Activated T-cell treated with anti-CD3 and anti-CD28 coated beads, Interleukin-2, amount 50 U/mL, for 24 hours (primary cell): ENCODE measurements at regions not wholly inside any gene's neighbourhood (a gene's known extent, or its start where the extent isn't known, plus 50 kb on each side); places are given as distances from the start of the nearest gene placed in this dataset.
"Not testable (repeated sequence)": the region's sequence is repeated elsewhere in the genome, so short reads cannot be mapped to it uniquely, and the experiment has no call there.

Source experiments
- DNase-seq: peaks from one replicate; pipeline ENCODE4 v3.0.0-alpha.2; 2020
- H3K27ac Mint-ChIP-seq: 2 replicates; pipeline ENCODE4 v1.8.0; 2020; ENCODE audit warnings: mild to moderate bottlenecking, mixed read lengths
- H3K27me3 Mint-ChIP-seq: 2 replicates; pipeline ENCODE4 v1.8.0; 2020; ENCODE audit warnings: mixed read lengths
- H3K36me3 Mint-ChIP-seq: 2 replicates; pipeline ENCODE4 v1.8.0; 2020; ENCODE audit warnings: low read depth, mixed read lengths
- H3K4me1 Mint-ChIP-seq: 2 replicates; pipeline ENCODE4 v1.8.0; 2020; ENCODE audit warnings: low read depth, mixed read lengths
- H3K4me3 Mint-ChIP-seq: 2 replicates; pipeline ENCODE4 v1.8.0; 2020; ENCODE audit warnings: mild to moderate bottlenecking, moderate library complexity, mixed read lengths
- H3K9me3 Mint-ChIP-seq: 2 replicates; pipeline ENCODE4 v1.8.0; 2020; ENCODE audit warnings: mixed read lengths

DNA sequence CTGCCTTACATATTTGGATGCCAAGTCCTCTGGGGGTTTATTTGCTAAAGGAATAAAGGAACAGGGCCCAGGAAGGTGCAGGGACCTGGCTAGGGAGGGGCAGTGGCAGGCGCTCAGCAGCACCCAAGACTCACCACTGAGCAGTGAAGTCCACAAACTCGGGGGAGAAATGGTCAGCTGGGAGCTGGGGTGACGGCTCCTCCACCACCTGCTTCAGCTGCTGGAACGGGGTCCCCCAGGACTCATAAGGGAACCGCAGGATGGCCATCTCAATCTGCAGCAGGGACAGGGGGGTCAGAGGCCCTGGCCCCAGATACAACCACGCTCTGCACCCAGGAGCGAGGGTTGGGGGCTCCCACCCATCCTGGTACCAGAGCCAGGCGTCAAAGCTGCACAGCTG, 83.2 kb downstream of the KCNJ18 start:
- H3K36me3 Mint-ChIP-seq, H3K27me3 Mint-ChIP-seq, H3K4me1 Mint-ChIP-seq, DNase-seq, H3K27ac Mint-ChIP-seq, H3K4me3 Mint-ChIP-seq, H3K9me3 Mint-ChIP-seq: not testable (repeated sequence)

DNA sequence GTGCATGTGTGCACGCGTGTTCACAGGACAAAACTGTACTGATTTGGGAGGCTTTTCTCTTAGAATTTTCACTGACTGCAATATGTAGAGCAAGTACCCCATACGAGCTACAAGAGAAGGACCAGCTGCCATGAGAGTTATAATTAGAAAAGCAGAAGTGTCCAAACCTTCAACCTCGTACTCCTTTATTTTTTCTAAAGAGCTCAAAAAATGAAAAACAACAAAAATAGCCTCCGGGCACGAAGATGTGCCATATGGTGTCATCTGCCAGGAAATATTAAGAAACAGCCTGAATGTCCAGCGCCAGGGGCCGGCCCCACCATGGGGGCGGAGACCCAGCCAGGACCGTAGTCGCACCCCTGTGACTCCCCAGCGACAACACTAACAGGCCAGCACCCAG, 84.6 kb downstream of the KCNJ18 start:
- not testable (repeated sequence) for DNase-seq, H3K36me3 Mint-ChIP-seq, H3K4me3 Mint-ChIP-seq, H3K4me1 Mint-ChIP-seq, H3K27ac Mint-ChIP-seq, H3K9me3 Mint-ChIP-seq, H3K27me3 Mint-ChIP-seq

DNA sequence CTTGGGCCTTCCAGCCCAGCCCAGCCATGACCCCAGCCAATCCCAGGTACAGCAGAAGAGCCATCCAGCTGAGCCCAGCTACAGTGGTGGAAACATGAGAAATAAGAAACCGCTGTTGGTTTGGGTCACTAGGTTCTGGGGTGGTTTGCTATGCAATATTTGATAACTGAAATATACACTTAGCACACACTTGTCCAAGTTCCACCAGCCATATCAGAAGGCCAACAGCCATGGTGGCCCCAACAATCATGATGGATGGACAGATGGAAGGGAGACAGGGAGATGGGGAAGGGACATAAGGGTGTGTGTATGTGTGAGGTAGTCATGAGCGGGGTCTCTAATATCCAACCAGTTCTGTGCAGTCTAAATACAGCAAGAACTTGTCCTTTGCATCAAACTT, 86.5 kb downstream of the KCNJ18 start:
- not testable (repeated sequence) for H3K36me3 Mint-ChIP-seq, DNase-seq, H3K27me3 Mint-ChIP-seq, H3K27ac Mint-ChIP-seq, H3K4me1 Mint-ChIP-seq, H3K4me3 Mint-ChIP-seq, H3K9me3 Mint-ChIP-seq

DNA sequence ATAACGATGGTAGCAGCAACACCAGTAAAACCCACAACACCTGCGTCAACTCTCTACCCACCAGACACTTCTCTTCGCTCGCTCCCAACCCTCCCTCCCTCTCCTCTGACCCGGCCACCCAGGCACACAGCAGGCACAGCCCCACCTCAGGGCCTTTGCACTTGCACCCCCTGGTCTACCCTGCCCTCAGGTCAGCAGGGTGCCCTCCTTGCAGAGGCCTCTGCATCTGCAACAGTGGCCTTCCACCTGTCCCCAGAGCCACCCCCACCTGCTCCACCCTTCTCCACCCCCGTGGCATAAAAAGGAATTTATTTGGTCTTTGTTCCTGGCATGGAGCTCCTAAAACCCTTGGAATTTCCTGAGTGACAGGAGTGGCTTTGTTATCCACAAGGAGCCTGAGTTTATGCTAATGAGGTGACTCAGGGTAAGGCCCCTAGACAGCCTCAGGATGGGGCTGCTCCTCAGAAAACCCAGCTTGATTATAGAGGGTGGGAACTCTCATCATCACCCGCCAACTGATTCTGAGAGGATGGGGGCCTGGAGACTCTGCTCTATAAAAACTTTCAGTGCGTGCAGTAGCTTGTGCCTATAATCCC, 88.1 kb downstream of the KCNJ18 start:
- not testable (repeated sequence) for H3K27ac Mint-ChIP-seq, H3K4me3 Mint-ChIP-seq, H3K4me1 Mint-ChIP-seq, DNase-seq, H3K36me3 Mint-ChIP-seq, H3K9me3 Mint-ChIP-seq, H3K27me3 Mint-ChIP-seq

DNA sequence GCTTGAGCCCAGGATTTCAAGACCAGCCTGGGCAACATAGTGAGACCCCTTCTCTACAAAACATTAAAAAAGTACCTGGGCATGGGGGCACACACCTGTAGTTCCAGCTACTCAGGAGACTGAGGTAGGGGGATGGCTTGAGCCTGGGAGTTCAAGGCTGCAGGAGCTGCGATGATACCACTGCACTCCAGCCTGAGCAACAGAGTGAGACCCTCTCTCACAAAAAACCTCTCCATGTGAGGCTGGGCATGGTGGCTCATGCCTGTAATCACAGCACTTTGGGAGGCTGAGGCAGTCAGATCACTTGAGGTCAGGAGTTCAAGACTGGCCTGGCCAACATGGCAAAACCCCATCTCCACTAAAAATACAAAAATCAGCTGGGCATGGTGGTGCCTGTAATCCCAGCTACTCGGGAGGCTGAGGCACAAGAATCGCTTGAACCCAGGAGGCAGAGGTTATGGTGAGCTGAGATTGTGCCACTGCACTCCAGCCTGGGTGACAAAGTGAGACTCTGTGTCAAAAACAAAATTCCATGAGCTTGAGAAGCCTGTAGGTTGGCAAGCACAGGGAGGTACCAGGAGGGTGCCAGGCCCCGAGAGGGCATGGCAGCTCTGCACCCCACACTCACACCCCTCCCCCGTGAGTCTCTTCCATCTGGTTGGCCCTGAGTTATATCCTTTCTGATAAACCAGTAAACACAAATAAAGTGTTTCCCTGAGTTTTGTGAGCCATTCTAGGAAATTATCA, 88.8 kb downstream of the KCNJ18 start:
- not testable (repeated sequence) for H3K4me1 Mint-ChIP-seq, H3K4me3 Mint-ChIP-seq, H3K27me3 Mint-ChIP-seq, H3K36me3 Mint-ChIP-seq, H3K27ac Mint-ChIP-seq, DNase-seq, H3K9me3 Mint-ChIP-seq

DNA sequence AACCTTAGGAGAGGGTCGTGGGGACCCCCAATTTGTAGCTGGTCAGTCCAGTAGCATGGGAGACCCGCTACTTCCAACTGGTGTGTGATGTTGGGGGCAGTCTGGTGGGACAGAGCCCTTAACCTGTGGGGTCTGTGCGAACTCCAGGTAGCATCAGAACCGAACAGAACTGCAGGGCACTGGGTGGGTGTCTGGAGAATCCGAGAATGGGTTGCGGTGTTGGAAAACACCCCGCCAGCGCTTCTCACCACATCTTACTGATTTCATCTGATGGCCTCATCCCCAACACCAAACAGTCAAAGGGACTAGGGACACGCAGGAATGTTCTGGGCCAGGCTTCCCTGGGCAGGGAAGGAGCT, 89.3 kb downstream of the KCNJ18 start:
- DNase-seq, H3K27me3 Mint-ChIP-seq, H3K27ac Mint-ChIP-seq, H3K4me1 Mint-ChIP-seq, H3K9me3 Mint-ChIP-seq, H3K36me3 Mint-ChIP-seq, H3K4me3 Mint-ChIP-seq: not testable (repeated sequence)

DNA sequence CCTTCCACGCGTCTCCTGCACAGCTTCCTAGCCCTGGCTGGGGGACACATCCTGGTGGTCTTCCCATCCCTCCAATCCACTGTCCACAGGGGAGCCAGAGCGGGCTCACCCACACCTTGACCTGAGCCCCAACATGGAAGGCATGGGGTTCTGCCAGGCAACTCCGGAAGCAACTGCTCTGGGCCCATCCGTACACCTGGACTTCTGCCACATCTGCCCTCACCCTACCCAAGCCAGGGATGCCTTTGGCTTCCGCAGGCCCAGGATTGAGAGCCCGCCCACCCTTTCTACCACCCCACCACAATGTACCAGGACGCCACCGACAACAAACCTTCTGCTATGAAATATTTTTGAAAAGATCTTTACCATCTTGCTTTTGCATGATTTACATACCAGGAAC, 89.8 kb downstream of the KCNJ18 start:
- not testable (repeated sequence) for H3K9me3 Mint-ChIP-seq, H3K4me1 Mint-ChIP-seq, H3K27ac Mint-ChIP-seq, DNase-seq, H3K36me3 Mint-ChIP-seq, H3K4me3 Mint-ChIP-seq, H3K27me3 Mint-ChIP-seq

DNA sequence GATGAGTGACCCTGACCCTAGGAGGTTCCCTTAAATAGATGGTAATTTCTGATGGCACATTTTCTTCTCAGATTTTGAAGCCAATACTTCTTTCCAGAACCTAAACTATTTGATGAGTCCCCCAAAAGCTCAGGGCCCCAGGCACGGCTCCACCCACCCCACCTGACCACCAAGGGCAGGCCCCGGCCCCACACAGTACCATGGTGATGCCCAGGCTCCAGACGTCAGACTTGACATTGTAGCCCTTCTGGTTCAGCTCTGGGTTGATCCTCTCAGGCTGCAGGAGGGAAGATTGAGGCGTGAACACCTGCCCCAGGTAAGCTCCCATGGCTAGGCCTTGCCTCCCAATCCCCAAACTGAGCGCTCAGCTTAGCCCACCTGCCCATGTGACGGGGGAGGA, 90.3 kb downstream of the KCNJ18 start:
- H3K9me3 Mint-ChIP-seq, DNase-seq, H3K4me1 Mint-ChIP-seq, H3K27me3 Mint-ChIP-seq, H3K36me3 Mint-ChIP-seq, H3K27ac Mint-ChIP-seq, H3K4me3 Mint-ChIP-seq: not testable (repeated sequence)

DNA sequence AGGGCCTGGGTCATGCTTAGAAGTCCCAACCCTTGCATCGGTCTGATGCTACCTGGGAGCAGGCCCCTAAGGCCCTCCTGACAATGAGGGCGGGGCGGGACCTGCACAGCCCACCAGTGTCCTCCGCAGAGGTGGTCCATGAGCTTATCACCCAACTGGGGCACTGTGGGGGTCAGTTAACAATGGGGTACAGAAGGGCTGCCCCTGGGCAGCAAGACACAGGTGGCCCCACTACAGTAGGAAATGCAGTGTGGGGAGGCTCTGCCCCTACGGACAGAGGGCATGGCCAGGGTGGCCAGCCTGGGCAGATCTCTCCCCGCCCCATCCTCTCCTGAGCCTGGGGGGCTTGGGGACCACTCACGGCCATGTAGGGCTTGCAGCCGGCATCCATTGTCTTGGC, 90.7 kb downstream of the KCNJ18 start:
- not testable (repeated sequence) for H3K9me3 Mint-ChIP-seq, H3K27ac Mint-ChIP-seq, H3K27me3 Mint-ChIP-seq, H3K4me1 Mint-ChIP-seq, H3K4me3 Mint-ChIP-seq, H3K36me3 Mint-ChIP-seq
- peak; percentile 8 for DNase-seq

DNA sequence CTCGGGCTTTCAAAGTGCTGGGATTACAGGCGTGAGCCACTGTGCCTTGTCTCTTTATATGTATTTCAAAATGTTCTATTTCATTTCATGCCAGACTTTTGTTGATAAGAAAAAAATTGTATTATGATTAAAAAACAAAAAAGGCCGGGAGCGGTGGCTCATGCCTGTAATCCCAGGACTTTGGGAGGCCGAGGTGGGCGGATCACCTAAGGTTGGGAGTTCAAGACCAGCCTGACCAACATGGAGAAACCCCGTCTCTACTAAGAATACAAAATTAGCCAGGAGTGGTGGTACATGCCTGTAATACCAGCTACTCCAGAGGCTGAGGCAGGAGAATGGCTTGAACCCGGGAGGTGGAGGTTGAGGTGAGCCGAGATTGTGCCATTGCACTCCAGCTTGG, 121.9 kb downstream of the KCNJ18 start:
- H3K27me3 Mint-ChIP-seq, H3K4me1 Mint-ChIP-seq, DNase-seq, H3K4me3 Mint-ChIP-seq, H3K27ac Mint-ChIP-seq, H3K36me3 Mint-ChIP-seq: not testable (repeated sequence)
- H3K9me3 Mint-ChIP-seq = peaks cover 15% of the 10 kb centered on the region

DNA sequence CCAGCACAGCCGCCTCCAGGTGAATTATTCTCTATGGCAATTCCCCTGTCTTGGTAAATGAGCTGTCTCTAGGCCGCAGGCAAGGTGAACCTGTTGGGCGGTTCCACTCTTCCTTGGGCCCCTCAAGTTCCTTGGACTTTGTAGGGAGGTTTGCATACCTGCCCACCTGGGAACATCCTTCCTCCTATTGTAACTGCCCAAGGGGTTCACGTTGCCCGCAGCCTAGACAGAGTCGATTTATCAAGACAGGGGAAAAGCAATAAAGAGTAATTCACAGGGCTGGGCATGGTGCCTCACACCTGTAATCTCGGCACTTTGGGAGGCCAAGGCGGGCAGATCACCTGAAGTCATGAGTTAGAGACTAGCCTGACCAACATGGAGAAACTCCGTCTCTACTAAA, 122.5 kb downstream of the KCNJ18 start:
- no peaks in the 10 kb centered on the region for H3K36me3 Mint-ChIP-seq
- H3K27me3 Mint-ChIP-seq = no peaks in the 10 kb centered on the region
- peaks cover 15% of the 10 kb centered on the region for H3K9me3 Mint-ChIP-seq
- no peak for DNase-seq
- H3K4me1 Mint-ChIP-seq = no peaks in the 10 kb centered on the region
- H3K4me3 Mint-ChIP-seq = no peak overlapping the region
- H3K27ac Mint-ChIP-seq = no peak overlapping the region

DNA sequence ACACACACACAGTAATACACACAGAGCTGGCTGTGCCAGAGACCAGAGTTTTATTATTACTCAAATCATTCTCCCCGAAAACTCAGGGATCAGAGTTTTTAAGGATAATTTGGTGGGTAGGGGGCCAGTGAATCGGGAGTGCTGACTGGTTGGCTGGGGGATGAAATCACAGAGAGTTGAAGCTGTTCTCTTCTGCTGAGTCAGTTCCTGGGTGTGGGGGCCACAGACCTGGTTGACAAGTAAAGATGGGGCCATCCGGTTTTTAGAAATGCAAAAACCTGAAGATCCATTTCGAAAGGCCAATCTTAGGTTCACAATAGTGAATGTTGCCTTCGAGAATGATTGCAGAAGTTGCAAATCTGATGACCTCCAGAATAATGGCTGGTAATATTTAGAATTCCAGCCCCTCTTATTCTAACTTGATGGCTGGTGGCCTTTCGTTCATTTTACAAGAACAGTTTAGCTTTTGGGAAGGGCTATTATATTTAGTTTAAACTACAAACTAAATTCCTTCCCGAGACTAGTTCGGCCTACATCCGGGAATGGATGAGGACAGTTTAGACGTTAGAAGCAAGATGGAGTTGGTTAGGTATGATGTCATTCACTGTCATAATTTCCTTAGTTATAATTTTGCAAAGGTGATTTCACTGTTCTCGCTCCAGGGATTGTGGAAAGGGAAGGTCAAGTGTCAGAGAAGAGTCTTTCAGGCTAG, 123.2 kb downstream of the KCNJ18 start:
- Mint-ChIP-seq H3K9me3 (peaks cover 15% of the 10 kb centered on the region), H3K27ac (no peak overlapping the region), H3K4me1 (no peaks in the 10 kb centered on the region), H3K27me3 (no peaks in the 10 kb centered on the region), H3K36me3 (no peaks in the 10 kb centered on the region), H3K4me3 (no peak overlapping the region)
- DNase-seq = no peak

DNA sequence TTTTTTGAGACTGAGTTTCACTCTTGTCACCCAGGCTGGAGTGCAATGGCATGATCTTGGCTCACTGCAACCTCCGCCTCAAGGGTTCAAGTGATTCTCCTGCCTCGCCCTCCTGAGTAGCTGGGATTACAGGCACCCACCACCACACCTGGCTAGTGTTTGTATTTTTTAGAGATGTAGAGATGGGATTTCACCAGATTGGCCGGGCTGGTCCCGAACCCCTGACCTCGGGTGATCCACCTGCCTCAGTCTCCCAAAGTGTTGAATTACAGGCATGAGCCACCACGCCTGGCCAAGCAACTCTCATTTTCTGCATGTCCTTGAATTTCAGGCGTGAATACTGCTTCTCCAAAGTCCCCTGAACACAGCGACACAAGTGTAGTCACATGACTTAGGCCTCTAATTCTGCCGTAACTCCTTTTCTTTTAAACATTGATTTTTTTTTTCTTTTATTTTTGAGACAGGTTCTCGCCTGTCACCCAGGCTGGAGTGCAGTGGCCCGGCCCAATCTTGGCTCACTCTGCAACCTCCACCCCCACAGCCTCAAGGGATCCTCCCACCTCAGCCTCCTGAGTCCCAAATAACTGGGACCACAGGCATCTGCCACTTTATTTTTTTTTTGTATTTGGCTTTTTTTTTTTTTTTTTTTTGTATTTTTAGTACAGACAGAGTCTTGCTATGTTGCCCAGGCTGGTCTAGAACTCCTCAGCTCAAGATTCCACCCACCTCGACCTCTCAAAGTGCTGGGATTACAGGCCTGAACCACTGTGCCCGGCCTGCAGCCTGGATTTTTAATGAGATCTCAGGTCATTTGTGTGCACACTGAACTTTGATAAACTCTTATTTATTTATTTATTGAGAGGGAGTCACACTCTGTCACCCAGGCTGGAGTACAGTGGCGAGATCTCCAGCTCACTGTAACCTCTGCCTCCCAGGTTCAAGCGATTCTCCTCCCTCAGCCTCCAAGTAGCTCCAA, 124.6 kb downstream of the KCNJ18 start:
- H3K27me3 Mint-ChIP-seq = no peaks in the 10 kb centered on the region
- peaks cover 15% of the 10 kb centered on the region for H3K9me3 Mint-ChIP-seq
- H3K27ac Mint-ChIP-seq = no peak overlapping the region
- H3K4me1 Mint-ChIP-seq = no peaks in the 10 kb centered on the region
- H3K4me3 Mint-ChIP-seq = no peak overlapping the region
- no peaks in the 10 kb centered on the region for H3K36me3 Mint-ChIP-seq
- no peak for DNase-seq

DNA sequence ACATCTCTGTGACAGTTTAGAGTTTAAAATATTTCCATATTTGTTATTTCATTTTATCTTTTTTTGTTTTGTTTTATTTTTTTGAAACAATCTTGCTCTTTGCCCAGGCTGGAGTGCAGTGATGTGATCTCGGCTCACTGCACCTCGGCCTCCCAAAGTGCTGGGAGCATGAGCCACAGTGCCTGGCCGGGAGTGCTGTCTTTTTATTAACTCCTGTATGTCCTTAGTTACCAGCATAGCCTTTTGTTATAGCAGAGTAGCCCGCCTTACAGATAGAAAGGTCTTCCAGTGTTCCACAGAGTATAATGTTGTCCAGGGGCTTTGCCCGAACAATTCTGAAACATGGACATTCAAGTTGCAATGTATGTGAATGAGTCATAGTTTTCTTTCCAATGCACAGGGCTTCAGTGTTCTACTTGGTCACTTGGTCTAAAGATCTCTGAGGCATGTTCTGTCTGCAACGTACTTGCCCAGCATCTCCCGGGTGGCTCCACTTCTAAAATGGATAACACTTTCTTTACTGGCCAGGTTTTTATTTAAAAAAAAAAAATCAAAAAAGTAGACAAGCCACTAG, 125.6 kb downstream of the KCNJ18 start:
- Mint-ChIP-seq H3K9me3 (peaks cover 15% of the 10 kb centered on the region), H3K4me1 (no peaks in the 10 kb centered on the region), H3K27me3 (no peaks in the 10 kb centered on the region), H3K27ac (no peak overlapping the region), H3K4me3 (no peak overlapping the region), H3K36me3 (no peaks in the 10 kb centered on the region)
- DNase-seq = no peak
